ENCODE measurements at regions not wholly inside any gene's neighbourhood (a gene's known extent, or its start where the extent isn't known, plus 50 kb on each side); places are given as distances from the start of the nearest gene placed in this dataset.

GRCh38 chr13:79803989-79804388 lies 323.0 kb downstream of the NDFIP2 start:
- TF ChIP-seq ATF3 (CRISPR knock-in tag; conservative IDR thresholded peaks at IDR 0.05): no peak
- TF ChIP-seq CTCF (IDR thresholded peaks at IDR 0.05): no peak
- no peak for TF ChIP-seq FOXK1 (CRISPR knock-in tag; IDR thresholded peaks at IDR 0.05)
- no peak for TF ChIP-seq NR3C1 (CRISPR knock-in tag; conservative IDR thresholded peaks at IDR 0.05; ENCODE audit: low read depth)
- TF ChIP-seq USF2 (CRISPR knock-in tag; IDR thresholded peaks at IDR 0.05): no peak
- TF ChIP-seq MAX (CRISPR knock-in tag; IDR thresholded peaks at IDR 0.05): no peak
- no peak for TF ChIP-seq SP1 (CRISPR knock-in tag; conservative IDR thresholded peaks at IDR 0.05)
- TF ChIP-seq KAT7 (CRISPR knock-in tag; IDR thresholded peaks at IDR 0.05; ENCODE audit: borderline replicate concordance): no peak
- TF ChIP-seq NR1H2 (CRISPR knock-in tag; IDR thresholded peaks at IDR 0.05): no peak
- no peak for TF ChIP-seq E2F5 (CRISPR knock-in tag; IDR thresholded peaks at IDR 0.05)
- TF ChIP-seq NR2C2 (CRISPR knock-in tag; IDR thresholded peaks at IDR 0.05): no peak
